GM21360 (cell line): ENCODE measurements at regions not wholly inside any gene's neighbourhood (a gene's known extent, or its start where the extent isn't known, plus 50 kb on each side); places are given as distances from the start of the nearest gene placed in this dataset.
"Not testable (repeated sequence)": the region's sequence is repeated elsewhere in the genome, so short reads cannot be mapped to it uniquely, and the experiment has no call there.

Experiments used
- ATAC-seq: cut with Tn5 transposase; IDR thresholded peaks from one replicate; pipeline ENCODE4 v1.9.1; 2021; ENCODE audit warnings: mild to moderate bottlenecking, moderate library complexity; ENCODE audit not compliant: unreplicated experiment

DNA sequence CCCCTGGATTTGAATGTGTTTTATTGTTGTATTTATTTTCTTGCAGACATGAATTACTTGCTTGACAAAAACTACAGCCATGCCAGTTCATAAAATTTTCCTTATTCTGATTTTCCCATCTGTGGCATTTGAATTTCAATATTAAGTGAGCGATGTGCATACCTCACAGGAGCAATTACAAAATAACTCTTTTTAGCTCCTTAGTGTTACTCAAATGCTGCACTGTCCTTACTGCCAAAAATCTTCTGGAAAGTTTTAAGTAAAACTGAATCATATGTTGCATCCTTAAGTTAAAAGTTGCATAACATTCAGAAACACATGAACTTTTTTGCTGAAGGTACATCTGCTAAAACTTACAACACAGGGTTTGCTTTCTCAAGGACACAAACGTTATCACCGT is 120.1 kb downstream of the OR4M2 start:
- not testable (repeated sequence) for ATAC-seq

DNA sequence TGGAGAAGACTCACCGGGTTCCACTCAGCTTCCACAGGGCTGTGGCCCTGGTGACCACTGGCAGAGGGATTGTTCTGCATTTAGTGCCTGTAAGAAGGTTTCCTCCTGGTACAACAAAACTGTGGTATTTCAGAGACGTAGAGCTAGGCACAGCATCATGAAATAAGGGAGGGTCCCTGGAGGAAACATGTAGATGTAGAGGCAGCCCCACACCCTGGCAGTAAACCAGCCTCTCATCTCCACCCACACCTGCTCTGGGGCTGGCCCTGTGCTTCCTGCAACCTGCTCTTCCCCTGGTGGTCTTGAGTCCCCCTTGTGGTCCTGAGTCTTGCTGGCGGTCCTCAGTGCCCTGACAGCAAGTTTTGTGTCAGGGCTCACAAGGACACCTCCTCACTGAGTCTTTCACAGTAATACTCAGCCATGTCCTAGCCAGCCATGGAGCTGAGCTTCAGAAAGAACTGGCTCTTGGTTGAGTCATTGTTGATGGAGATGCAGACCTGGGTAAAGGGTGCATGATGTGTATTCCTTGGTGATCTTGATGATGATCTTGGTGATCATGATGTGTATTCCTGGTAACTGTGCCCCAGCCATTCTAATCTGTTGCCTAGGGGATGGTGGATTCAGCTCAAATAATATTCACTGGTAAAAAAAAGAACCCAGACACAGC is 121.8 kb downstream of the OR4M2 start:
- not testable (repeated sequence) for ATAC-seq

DNA sequence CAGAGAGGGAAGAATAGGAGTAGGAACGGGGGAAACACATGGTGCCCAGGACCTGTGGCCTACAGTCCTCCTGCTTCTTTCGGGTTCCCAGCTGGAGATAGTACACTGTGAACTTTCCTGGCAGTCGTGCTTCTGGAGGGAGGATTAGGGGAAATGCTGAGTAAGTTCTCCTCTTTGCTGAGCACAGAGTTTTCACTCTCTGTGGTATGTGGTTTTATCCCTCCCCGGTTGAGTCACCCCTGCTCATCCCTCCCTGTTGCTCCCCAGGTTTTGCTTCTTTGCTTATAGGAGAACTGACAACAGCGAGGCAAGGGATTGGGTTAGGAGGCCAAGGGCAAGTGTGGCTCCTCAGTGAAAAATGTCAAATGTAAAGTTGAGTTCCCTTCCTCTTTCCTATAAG is 122.9 kb downstream of the OR4M2 start:
- not testable (repeated sequence) for ATAC-seq

- not testable (repeated sequence) for ATAC-seq
Measured at GRCh38 chr15:22209086-22209485, 128.8 kb downstream of the OR4M2 start.

DNA sequence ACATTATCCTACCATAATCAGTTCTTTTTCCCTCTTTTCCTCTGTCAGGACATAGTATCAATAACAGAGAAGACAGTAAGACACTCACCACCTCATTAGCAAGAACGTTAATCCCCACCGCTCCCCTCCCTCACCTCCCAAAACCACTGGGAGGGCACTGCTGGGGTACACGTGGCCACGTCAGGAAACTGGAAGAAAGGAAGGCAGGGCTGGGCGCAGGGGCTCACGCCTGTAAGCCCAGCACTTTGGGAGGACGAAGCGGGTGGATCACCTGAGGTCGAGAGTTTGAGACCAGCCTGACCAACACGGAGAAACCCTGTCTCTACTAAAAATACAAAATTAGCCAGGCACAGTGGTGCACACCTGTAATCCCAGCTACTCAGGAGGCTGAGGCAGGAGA is 142.3 kb downstream of the OR4M2 start:
- not testable (repeated sequence) for ATAC-seq

DNA sequence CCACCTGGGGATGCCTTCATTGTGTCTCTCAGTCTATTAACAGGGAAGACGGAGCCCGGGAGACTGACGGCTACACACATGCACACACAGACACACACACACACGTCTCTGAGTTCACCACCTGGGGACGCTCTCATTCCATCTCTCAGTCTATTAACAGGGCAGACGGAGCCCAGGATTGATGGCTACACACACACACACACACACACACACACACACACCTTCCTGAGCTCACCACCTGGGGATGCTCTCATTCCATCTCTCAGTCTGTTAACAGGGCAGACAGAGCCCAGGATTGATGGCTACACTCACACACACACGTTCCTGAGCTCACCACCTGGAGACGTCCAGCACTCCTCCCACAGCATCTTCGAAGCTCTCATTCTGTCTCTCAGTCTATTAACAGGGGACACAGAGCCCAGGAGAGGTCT is 143.9 kb downstream of the OR4M2 start:
- no peak for ATAC-seq

- ATAC-seq, result not testable (repeated sequence)
Measured at GRCh38 chr15:22224961-22225360, 144.6 kb downstream of the OR4M2 start.

DNA sequence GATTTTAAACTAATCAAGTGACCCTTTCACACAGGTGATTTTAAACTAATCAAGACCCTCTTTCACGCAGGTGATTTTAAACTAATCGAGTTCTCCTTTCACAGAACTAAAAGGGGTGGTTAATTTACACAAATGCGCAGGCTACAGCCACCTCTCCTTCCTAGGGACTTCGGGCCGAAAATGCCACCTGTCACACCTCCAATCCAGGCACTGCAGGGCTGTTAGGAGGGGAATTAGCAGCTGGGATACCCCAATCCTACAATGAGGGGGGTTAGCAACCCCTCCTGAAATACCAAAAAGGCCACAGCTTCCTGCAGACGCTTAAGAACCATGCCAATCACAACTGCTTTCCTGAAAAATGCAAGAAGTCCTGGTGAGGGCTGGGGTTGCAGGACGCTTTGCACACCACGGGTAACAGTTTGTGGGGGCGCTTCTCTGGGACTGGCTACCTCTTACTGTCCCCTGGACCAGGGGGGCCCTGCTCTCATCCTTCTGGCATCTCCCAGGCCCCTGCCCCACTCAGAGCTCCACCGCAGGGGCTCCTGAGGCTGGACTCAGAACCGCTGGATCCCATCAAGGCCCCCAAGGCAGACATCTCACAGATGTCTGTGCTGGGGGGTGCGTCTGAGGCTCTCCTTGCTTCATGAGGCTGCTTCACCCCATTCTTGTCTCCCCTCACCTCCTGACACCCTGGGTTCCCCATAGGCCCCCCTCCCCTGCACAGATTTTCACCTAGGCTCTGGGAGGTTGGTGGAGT is 145.9 kb downstream of the OR4M2 start:
- no peak for ATAC-seq

DNA sequence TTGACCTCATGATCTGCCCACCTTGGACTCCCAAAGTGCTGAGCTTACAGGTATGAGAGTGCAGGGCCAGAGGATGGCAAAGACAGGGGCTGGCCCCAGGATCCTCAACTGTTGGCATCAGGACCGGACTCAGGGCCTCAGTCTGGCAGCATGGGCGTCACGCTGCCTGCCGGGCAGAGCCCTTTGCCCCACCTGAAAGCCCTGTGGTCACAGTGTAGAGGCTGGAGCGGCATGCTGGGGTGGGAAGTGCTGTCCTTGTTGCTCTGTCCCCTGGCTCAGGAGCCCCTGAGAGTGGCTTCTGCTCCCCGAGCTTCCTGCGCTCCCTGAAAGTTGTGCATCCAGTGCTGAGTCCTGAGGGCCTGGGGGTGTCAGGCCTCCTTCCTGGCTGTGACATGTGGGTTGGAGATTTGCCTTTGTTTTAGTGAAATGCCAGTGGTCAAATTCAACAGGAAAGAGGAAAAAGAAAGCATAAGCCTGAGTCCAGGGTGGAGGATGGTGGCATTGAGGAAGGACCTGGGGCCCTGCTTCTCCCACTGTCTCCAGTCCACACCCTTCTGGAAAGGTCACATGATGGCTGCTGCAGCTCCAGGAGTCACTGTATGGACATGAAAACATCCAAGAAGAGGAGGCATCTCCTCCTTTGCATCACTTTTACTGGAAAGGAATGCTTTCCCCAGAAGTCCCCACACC is 147.2 kb downstream of the OR4M2 start:
- ATAC-seq, result no peak

GRCh38 chr15:22228101-22228762 is 147.9 kb downstream of the OR4M2 start:
- ATAC-seq, result no peak

- ATAC-seq, result no peak
Measured at GRCh38 chr15:22229990-22230819, 149.9 kb downstream of the OR4M2 start.

DNA sequence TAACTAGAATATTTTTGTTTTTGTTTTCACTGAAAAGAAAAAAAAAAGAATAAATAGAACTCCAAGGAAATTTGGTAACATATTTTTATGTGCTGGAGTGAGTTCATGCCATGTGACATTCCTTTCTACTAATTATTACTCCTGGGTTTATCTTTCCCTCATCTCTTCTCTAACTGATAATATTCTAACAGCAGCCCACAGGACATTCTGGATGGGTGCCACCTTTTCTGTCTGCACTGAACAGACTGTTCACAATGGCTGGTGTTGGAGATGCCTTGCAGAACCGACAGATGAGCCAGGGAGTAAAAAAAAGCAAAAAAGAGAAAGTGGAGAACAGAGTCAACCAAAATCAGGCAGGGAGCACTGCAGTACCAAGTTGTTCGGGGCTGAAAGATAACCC is 151.3 kb downstream of the OR4M2 start:
- no peak for ATAC-seq

- ATAC-seq, result no peak
Measured at GRCh38 chr15:22232675-22233074, 152.3 kb downstream of the OR4M2 start.

- ATAC-seq, result not testable (repeated sequence)
Measured at GRCh38 chr15:22235261-22235930, 155.1 kb downstream of the OR4M2 start.

- ATAC-seq, result no peak
Measured at GRCh38 chr15:22236469-22236868, 156.1 kb downstream of the OR4M2 start.

DNA sequence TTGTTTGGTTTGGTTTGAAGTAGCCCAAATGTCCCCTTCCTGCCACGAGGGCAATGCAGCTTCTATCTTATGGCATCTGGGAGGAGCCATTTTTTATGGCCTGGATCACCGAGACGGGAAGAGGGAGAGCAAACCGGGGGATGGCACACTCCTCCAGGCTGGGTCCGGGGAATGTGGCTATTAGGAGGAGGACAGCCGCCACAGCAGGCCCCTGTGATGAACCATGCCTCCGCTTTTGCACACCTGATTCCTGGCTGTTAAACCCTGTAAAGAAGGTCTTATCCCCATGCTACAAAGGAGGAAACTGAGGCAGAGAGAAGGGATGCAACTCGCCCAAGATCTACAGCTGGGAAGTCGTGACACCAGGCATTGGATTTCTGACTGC is 157.6 kb downstream of the OR4M2 start:
- no peak for ATAC-seq

GRCh38 chr15:22238276-22238958 is 158.1 kb downstream of the OR4M2 start:
- not testable (repeated sequence) for ATAC-seq

DNA sequence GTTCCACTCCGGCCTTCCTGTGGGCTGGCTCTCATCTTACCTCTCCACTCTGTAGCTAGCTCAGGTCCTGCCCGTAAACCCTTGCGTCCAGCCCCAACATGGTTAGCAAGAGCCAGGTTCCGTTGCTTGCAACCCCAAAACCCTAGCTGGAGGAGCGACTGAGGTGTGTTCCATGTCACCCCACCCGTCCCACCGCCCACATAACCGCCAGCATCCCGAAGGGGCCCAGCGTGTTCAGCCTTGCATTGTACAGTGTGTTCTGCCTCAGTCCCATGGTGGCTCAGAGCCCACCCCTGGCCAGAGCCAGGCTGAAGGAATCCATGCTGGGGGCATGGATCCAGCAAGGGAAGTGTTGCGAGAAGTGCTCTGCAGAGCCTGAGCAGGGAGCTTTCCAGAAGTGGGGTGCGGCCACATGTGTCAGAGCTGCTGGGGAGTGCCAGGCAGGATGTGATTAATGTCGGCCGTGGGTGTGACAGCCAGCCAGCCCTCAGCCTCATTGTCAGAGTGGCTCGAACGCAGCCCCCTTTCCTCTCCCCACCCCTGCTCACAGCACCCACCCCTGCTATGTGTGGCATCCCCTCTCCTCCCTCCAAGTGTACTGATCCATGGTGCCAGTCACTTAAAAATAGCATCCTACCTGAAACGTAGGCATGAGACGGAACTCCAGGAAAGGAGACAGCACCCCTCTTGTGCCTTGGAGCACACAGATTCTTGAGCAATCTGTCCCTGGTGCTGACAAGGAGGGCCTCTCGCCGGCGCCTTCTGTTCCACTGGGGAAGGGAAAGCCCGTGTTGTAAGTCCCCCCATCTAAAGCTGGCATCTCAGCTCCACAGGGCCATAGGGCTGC is 158.9 kb downstream of the OR4M2 start:
- ATAC-seq, result not testable (repeated sequence)
